Neuronal stem cell (in vitro differentiated cells): ENCODE measurements at regions not wholly inside any gene's neighbourhood (a gene's known extent, or its start where the extent isn't known, plus 50 kb on each side); places are given as distances from the start of the nearest gene placed in this dataset.

Source experiments
- DNase-seq: peaks from one replicate; pipeline ENCODE4 v3.0.0-alpha.2; 2013; ENCODE audit warnings: low spot score
- H2AFZ ChIP-seq: one replicate; pipeline ENCODE4 v1.6.1; 2013; ENCODE audit warnings: mild to moderate bottlenecking, low read length, inconsistent platforms
- H2AK5ac ChIP-seq: 2 replicates; pipeline ENCODE4 v1.6.1; 2013; ENCODE audit warnings: low read depth, mild to moderate bottlenecking, inconsistent platforms, low read length, moderate library complexity, mixed read lengths
- H2BK120ac ChIP-seq: 2 replicates; pipeline ENCODE4 v1.6.1; 2013; ENCODE audit warnings: low read depth, mild to moderate bottlenecking, inconsistent platforms, low read length, moderate library complexity, mixed read lengths
- H2BK12ac ChIP-seq: one replicate; pipeline ENCODE4 v1.6.1; 2013; ENCODE audit warnings: low read length, inconsistent platforms
- H2BK15ac ChIP-seq: 2 replicates; pipeline ENCODE4 v1.6.1; 2013; ENCODE audit warnings: mild to moderate bottlenecking, low read length, inconsistent platforms, mixed read lengths
- H2BK5ac ChIP-seq: one replicate; pipeline ENCODE4 v1.6.1; 2013; ENCODE audit warnings: inconsistent platforms, mild to moderate bottlenecking, low read length, moderate library complexity
- H3K14ac ChIP-seq: one replicate; pipeline ENCODE4 v1.6.1; 2013; ENCODE audit warnings: low read length, inconsistent platforms
- H3K18ac ChIP-seq: 2 replicates; pipeline ENCODE4 v1.6.1; 2013; ENCODE audit warnings: low read length, inconsistent platforms
- H3K23ac ChIP-seq: 2 replicates; pipeline ENCODE4 v1.6.1; 2013; ENCODE audit warnings: low read depth, mild to moderate bottlenecking, mixed read lengths, low read length, inconsistent platforms; ENCODE audit not compliant: poor library complexity
- H3K27ac ChIP-seq: replicated peaks from 3 replicates; pipeline ENCODE4 v1.5.1; 2013; ENCODE audit warnings: low read length, inconsistent platforms
- H3K27me3 ChIP-seq, 3 experiments: 2 replicates each; pipeline ENCODE4 v1.6.1; 2013; ENCODE audit warnings: low read length in 3 of 3, mild to moderate bottlenecking in 2 of 3, inconsistent platforms in 1 of 3, low read depth in 1 of 3, mixed read lengths in 1 of 3, moderate library complexity in 1 of 3; ENCODE audit not compliant: control insufficient read depth in 3 of 3, insufficient read depth in 3 of 3
- H3K36me3 ChIP-seq, 2 donors: replicated peaks in 1 of 2; 2 replicates each; pipeline ENCODE4 v1.6.1; 2013; ENCODE audit warnings: low read length in 2 of 2; ENCODE audit not compliant: control insufficient read depth in 2 of 2, insufficient read depth in 2 of 2
- H3K4ac ChIP-seq: 2 replicates; pipeline ENCODE4 v1.6.1; 2013; ENCODE audit warnings: inconsistent platforms, mild to moderate bottlenecking, low read length, moderate library complexity
- H3K4me1 ChIP-seq, 2 donors: 1 replicate in 1 of 2; 2 replicates in 1 of 2; pipeline ENCODE4 v1.6.1; 2013; ENCODE audit warnings: low read length in 2 of 2, low read depth in 1 of 2; ENCODE audit not compliant: control insufficient read depth in 2 of 2, insufficient read depth in 1 of 2
- H3K4me2 ChIP-seq: one replicate; pipeline ENCODE4 v1.6.1; 2013; ENCODE audit warnings: mild to moderate bottlenecking, low read length, inconsistent platforms; ENCODE audit not compliant: insufficient read depth, poor library complexity, severe bottlenecking
- H3K4me3 ChIP-seq, 2 donors: 2 replicates each; pipeline ENCODE4 v1.5.1; 2013; ENCODE audit warnings: low read length in 2 of 2, mild to moderate bottlenecking in 2 of 2, inconsistent platforms in 1 of 2, moderate library complexity in 1 of 2
- H3K79me1 ChIP-seq: one replicate; pipeline ENCODE4 v1.6.1; 2013; ENCODE audit warnings: low read depth, mild to moderate bottlenecking, inconsistent platforms, low read length, moderate library complexity
- H3K9ac ChIP-seq: one replicate; pipeline ENCODE4 v1.6.1; 2013; ENCODE audit warnings: mild to moderate bottlenecking, low read depth, low read length, inconsistent platforms; ENCODE audit not compliant: poor library complexity
- H3K9me3 ChIP-seq, 2 donors: replicated peaks in 1 of 2; 2 replicates each; pipeline versions ENCODE3 to v1.6.1; 2013; ENCODE audit warnings: low read length in 2 of 2, mild to moderate bottlenecking in 2 of 2, inconsistent platforms in 1 of 2, low read depth in 1 of 2, mixed read lengths in 1 of 2, moderate library complexity in 1 of 2; ENCODE audit not compliant: control insufficient read depth in 2 of 2, insufficient read depth in 1 of 2
- H4K8ac ChIP-seq: one replicate; pipeline ENCODE4 v1.6.1; 2013; ENCODE audit warnings: low read depth, mild to moderate bottlenecking, inconsistent platforms, low read length, moderate library complexity
- H4K91ac ChIP-seq: one replicate; pipeline ENCODE4 v1.6.1; 2013; ENCODE audit warnings: low read length, low read depth, mild to moderate bottlenecking, inconsistent platforms; ENCODE audit not compliant: poor library complexity
- WGBS, 2 donors: extraction: QIAGEN DNeasy Blood & Tissue Kit; methylation state at CpG; one replicate each; pipeline ENCODE4 v1.1.7; 2013; ENCODE audit warnings: missing lambda C conversion rate in 2 of 2, mixed read lengths in 1 of 2; ENCODE audit not compliant: insufficient read length in 2 of 2, insufficient replicate concordance in 1 of 2; ENCODE audit errors: extremely low coverage in 2 of 2; 5-methylcytosine and 5-hydroxymethylcytosine counted together

DNA sequence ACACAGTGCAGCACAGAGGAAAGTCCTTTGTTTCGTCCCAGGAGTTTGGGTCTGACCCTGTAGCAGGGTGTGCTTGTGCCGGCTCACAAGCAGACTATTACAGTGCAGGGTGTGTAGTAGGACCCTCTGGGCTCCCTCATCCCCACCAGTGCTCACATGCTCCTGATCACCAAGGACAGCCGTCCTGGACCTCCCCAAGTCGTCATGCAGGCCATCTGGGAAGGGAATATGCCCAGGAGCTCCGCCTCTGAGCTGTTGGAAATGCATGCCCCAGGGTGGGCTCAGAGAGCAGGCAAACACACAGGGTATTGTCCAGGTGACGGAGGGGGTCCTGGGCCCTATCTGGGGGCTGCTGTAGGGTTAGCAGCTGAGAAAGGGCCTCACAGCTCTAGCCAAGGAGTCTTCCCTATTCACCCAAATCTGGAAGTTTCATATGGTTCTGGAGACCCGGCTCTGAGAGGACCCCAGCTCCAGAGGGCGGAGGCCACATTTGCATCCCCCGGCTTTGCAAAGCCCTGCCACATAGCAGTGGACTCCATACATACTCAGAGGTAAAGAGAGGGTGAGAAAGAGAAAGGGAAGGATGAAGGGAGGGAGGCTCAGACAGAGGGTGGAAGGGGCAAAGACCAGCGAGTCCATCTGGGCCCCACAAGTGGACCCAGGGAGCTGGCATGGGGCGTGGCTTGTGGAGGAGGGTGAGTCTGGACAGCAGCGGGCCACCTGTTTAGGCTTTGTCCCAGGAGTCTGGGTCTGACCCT lies 53.5 kb upstream of the PPP2R5C start:
- WGBS, 2 donors, result no CpG with 5 or more reads among the region's 12 CpGs
- DNase-seq, result no peak
- no peak overlapping the region for H3K27ac ChIP-seq

DNA sequence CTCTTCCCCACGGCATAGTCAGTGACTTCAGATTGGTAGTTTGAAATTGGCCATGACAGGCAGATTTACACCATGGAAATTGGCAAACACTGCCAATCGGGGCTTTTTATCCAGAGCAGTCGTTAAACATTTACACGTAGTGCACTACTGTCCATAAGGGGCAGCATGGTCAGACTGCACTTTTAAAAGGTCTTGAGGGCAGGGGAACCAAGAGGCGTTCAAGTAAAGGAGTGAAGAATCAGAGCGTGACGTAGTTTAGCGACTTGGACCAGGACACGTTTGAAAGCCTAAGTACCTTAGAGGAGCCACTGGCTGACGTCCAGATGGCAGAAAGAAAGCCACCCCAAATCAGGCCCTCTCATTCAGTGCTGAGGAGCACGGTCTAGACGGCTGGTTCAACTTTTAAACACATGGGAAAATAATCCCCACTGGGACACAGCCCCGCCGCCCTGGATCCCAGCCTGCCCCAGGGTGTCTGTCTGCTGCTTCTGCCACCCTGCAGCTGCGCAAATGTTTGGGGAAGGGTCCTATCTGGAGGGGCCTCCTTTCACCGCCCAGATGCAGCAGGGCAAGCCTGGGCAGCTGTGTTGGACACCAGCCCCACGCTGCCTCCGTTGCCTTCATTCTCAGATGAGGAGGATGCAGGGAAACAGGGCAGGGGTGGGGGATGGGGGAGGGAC lies 52.5 kb upstream of the PPP2R5C start:
- WGBS, 2 donors, result no CpG with 5 or more reads among the region's 18 CpGs
- peaks cover 4 to 5% of the 10 kb centered on the region in 2 donors for H3K9me3 ChIP-seq
- no peak overlapping the region for H3K4ac ChIP-seq
- no peak overlapping the region for H2BK12ac ChIP-seq
- H3K4me1 ChIP-seq, result peaks cover 6 to 8% of the 10 kb centered on the region in 2 donors
- no peaks in the 10 kb centered on the region for H3K36me3 ChIP-seq
- no peak overlapping the region for H3K9ac ChIP-seq
- H4K91ac ChIP-seq, result no peak overlapping the region
- H3K27me3 ChIP-seq, result peaks cover 3 to 20% (median 11%) of the 10 kb centered on the region in 3 experiments
- no peak overlapping the region for H3K14ac ChIP-seq
- no peak overlapping the region for H3K4me2 ChIP-seq
- H2BK15ac ChIP-seq, result no peak overlapping the region
- no peaks in the 10 kb centered on the region for H3K79me1 ChIP-seq
- no peak overlapping the region for H3K4me3 ChIP-seq
- H2BK5ac ChIP-seq, result no peak overlapping the region
- no peak for DNase-seq
- peak overlapping the region; percentile 61 for H3K23ac ChIP-seq
- H2BK120ac ChIP-seq, result no peak overlapping the region
- H2AK5ac ChIP-seq, result peak overlapping the region; percentile 51
- H3K18ac ChIP-seq, result no peak overlapping the region
- no peak overlapping the region for H3K27ac ChIP-seq
- H4K8ac ChIP-seq, result no peak overlapping the region
- no peak overlapping the region for H2AFZ ChIP-seq

More for the DNA sequence above, 53.5 kb upstream of the PPP2R5C start:
- peak overlapping the region; percentile 13 for H2AFZ ChIP-seq
- peak overlapping the region; percentile 57 for H3K4ac ChIP-seq
- peaks cover 3 to 20% (median 11%) of the 10 kb centered on the region in 3 experiments for H3K27me3 ChIP-seq
- H3K9me3 ChIP-seq, result peaks cover 5% of the 10 kb centered on the region in 2 donors
- H3K4me2 ChIP-seq, result no peak overlapping the region
- no peaks in the 10 kb centered on the region for H3K79me1 ChIP-seq
- no peak overlapping the region for H3K4me3 ChIP-seq
- peak overlapping the region; percentile 65 for H2BK15ac ChIP-seq
- H3K23ac ChIP-seq, result no peak overlapping the region
- no peaks in the 10 kb centered on the region for H3K36me3 ChIP-seq
- H3K4me1 ChIP-seq, result peaks cover 6 to 8% of the 10 kb centered on the region in 2 donors
- H4K8ac ChIP-seq, result no peak overlapping the region
- H3K9ac ChIP-seq, result no peak overlapping the region
- H2BK12ac ChIP-seq, result no peak overlapping the region
- no peak overlapping the region for H2BK120ac ChIP-seq
- no peak overlapping the region for H3K18ac ChIP-seq
- peak overlapping the region; percentile 61 for H2BK5ac ChIP-seq
- H3K14ac ChIP-seq, result peak overlapping the region; percentile 21
- no peak overlapping the region for H4K91ac ChIP-seq
- H2AK5ac ChIP-seq, result no peak overlapping the region

DNA sequence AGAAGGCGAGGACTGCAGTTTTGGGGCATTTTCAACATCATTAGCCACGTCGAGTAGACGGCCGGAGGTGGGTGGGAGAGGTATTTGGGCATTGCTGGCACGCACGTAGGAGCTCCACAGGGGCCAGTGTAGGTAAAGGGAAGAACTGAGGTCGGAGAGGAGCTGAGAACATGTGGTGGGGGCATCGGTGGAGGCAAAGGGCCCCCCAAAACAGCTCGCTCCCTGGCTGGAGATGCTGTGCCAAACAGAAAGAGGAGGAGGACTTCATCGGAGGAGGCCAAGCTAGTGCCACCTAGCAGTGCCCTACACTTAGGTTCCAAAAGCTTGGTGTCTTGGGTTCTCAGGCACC lies 52.0 kb upstream of the PPP2R5C start:
- H3K27me3 ChIP-seq, result peaks cover 3 to 18% (median 11%) of the 10 kb centered on the region in 3 experiments
- no peak overlapping the region for H2BK120ac ChIP-seq
- H2BK12ac ChIP-seq, result no peak overlapping the region
- H2BK15ac ChIP-seq, result no peak overlapping the region
- peak overlapping the region; percentile 51 for H2AK5ac ChIP-seq
- H3K36me3 ChIP-seq, result no peaks in the 10 kb centered on the region
- no peak overlapping the region for H4K8ac ChIP-seq
- H3K18ac ChIP-seq, result no peak overlapping the region
- peaks cover 0 to under 1% of the 10 kb centered on the region in 2 donors for H3K9me3 ChIP-seq
- peak overlapping the region; percentile 61 for H3K23ac ChIP-seq
- H2AFZ ChIP-seq, result no peak overlapping the region
- H3K9ac ChIP-seq, result no peak overlapping the region
- no peak overlapping the region for H3K27ac ChIP-seq
- no peak overlapping the region for H3K14ac ChIP-seq
- no peak overlapping the region for H2BK5ac ChIP-seq
- no peak overlapping the region for H4K91ac ChIP-seq
- H3K4me3 ChIP-seq, result no peak overlapping the region
- H3K4me1 ChIP-seq, result peaks cover 6 to 8% of the 10 kb centered on the region in 2 donors
- no peak overlapping the region for H3K4me2 ChIP-seq
- H3K4ac ChIP-seq, result no peak overlapping the region
- no CpG with 5 or more reads among the region's 11 CpGs for WGBS, 2 donors
- H3K79me1 ChIP-seq, result no peaks in the 10 kb centered on the region
- no peak for DNase-seq
